GM12878 (cell line): ENCODE measurements at regions not wholly inside any gene's neighbourhood (a gene's known extent, or its start where the extent isn't known, plus 50 kb on each side); places are given as distances from the start of the nearest gene placed in this dataset.

Experiments used
- ATAC-seq: fragments of 200-7000 bp; cut with Tn5 transposase; 3 replicates; pipeline ENCODE4 v1.9.1; 2020; ENCODE audit warnings: mild to moderate bottlenecking, moderate library complexity
- BruUV-seq: library from RNA; stranded (reverse); fragments of 400-500 nt; replicated peaks from 2 replicates; lab custom pipeline; 2021; lab: Mats Ljungman, UMichigan
- CTCF ChIA-PET: fragments of 300-600 bp; sonication (Branson Sonifier 250); formaldehyde crosslinking; extraction: SDS; loops from one replicate; lab custom pipeline; 2021; ENCODE audit warnings: inconsistent platforms; lab: Yijun Ruan, JAX
- POLR2A ChIA-PET: fragments of 350-600 bp; formaldehyde crosslinking; extraction: SDS; loops from one replicate; lab custom pipeline; 2021; ENCODE audit warnings: inconsistent platforms; lab: Charles Lee
- RAD21 ChIA-PET: fragments of 300-600 bp; sonication (Branson Sonifier 250); formaldehyde crosslinking; loops from one replicate; lab custom pipeline; 2023; ENCODE audit warnings: antibody characterized with exemption; ENCODE audit not compliant: unreplicated experiment; lab: Charles Lee
- SMC1A ChIA-PET: fragments of 300-600 bp; sonication (Branson Sonifier 250); formaldehyde crosslinking; loops from one replicate; lab custom pipeline; 2023; ENCODE audit not compliant: unreplicated experiment, uncharacterized antibody; lab: Charles Lee
- DNase-seq: peaks from one replicate; pipeline ENCODE4 v3.0.0-alpha.2; 2011; ENCODE audit warnings: low read depth, low spot score
- FAIRE-seq: peaks from 3 replicates; lab custom pipeline; 2011; peaks lifted over from hg19 to GRCh38; lab: Jason Lieb, UNC
- H2AFZ ChIP-seq: 2 replicates; pipeline ENCODE4 v1.6.0; 2011; ENCODE audit warnings: low read depth, low read length, control low read depth; ENCODE audit not compliant: control insufficient read depth
- H3K27ac ChIP-seq: 2 replicates; pipeline ENCODE4 v1.5.1; 2011; ENCODE audit warnings: control low read depth; ENCODE audit not compliant: control insufficient read depth, insufficient read depth
- H3K27me3 ChIP-seq, 2 experiments: replicated peaks in 1 of 2; 2 replicates each; pipeline versions ENCODE4 v1.6.0 to v1.6.1; 2011; ENCODE audit warnings: low read length in 1 of 2; ENCODE audit not compliant: control insufficient read depth in 2 of 2, insufficient read depth in 2 of 2
- H3K36me3 ChIP-seq, 2 experiments: 2 replicates each; pipeline ENCODE4 v1.5.1; 2011; ENCODE audit warnings: low read length in 1 of 2; ENCODE audit not compliant: control insufficient read depth in 2 of 2, insufficient read depth in 2 of 2
- H3K4me1 ChIP-seq: 2 replicates; pipeline ENCODE4 v1.6.1; 2011; ENCODE audit warnings: mild to moderate bottlenecking, low read length, moderate library complexity, mixed read lengths; ENCODE audit not compliant: control insufficient read depth, insufficient read depth
- H3K4me2 ChIP-seq: 2 replicates; pipeline ENCODE4 v1.6.0; 2011; ENCODE audit warnings: control low read depth; ENCODE audit not compliant: control insufficient read depth, insufficient read depth
- H3K4me3 ChIP-seq: fragments of 200-600 bp; sonication (generic); 2 replicates; pipeline ENCODE4 v1.5.1; 2016
- H3K79me2 ChIP-seq: 2 replicates; pipeline ENCODE4 v1.6.0; 2011; ENCODE audit warnings: low read length; ENCODE audit not compliant: control insufficient read depth, insufficient read depth
- H3K9ac ChIP-seq: 2 replicates; pipeline ENCODE4 v1.8.0; 2011; ENCODE audit warnings: low read length, control low read depth, mixed read lengths; ENCODE audit not compliant: control insufficient read depth, insufficient read depth
- H3K9me3 ChIP-seq: replicated peaks from 3 replicates; pipeline ENCODE4 v1.5.1; 2011; ENCODE audit warnings: mild to moderate bottlenecking, low read length; ENCODE audit not compliant: control insufficient read depth, insufficient read depth
- H4K20me1 ChIP-seq: 2 replicates; pipeline ENCODE4 v1.6.0; 2011; ENCODE audit not compliant: control insufficient read depth, insufficient read depth
- KAT2A ChIP-seq: conservative IDR thresholded peaks from 2 replicates; pipeline ENCODE4 v1.6.1; 2011; ENCODE audit warnings: low read depth, low read length; ENCODE audit not compliant: control insufficient read depth
- PAX5 ChIP-seq: IDR thresholded peaks from 2 replicates; pipeline ENCODE4 v1.6.1; 2011; ENCODE audit warnings: low read depth, low read length, borderline replicate concordance
- SREBF1 ChIP-seq: IDR thresholded peaks from 2 replicates; pipeline ENCODE4 v1.6.1; 2012; ENCODE audit warnings: mild to moderate bottlenecking, low read length
- TBL1XR1 ChIP-seq: IDR thresholded peaks from 2 replicates; pipeline ENCODE4 v1.6.1; 2012; ENCODE audit warnings: low read depth, low read length, improper control_type of control experiment
- TCF12 ChIP-seq: IDR thresholded peaks from 2 replicates; pipeline ENCODE4 v1.6.1; 2011; ENCODE audit warnings: low read depth, mild to moderate bottlenecking, low read length
- YY1 ChIP-seq: IDR thresholded peaks from 2 replicates; pipeline ENCODE4 v1.6.1; 2011; ENCODE audit warnings: low read depth, mild to moderate bottlenecking, low read length
- ZBED1 ChIP-seq: IDR thresholded peaks from 2 replicates; pipeline ENCODE4 v1.6.1; 2016; ENCODE audit warnings: borderline replicate concordance
- ZNF207 ChIP-seq: fragments of 450-650 bp; IDR thresholded peaks from 2 replicates; pipeline ENCODE4 v1.6.1; 2014; ENCODE audit warnings: antibody characterized with exemption, mild to moderate bottlenecking, borderline replicate concordance
- WGBS: methylation state at CpG from one replicate; pipeline ENCODE4 v1.1.6; 2016; ENCODE audit warnings: low lambda C conversion rate; ENCODE audit not compliant: insufficient replicate concordance, insufficient coverage; ENCODE audit errors: missing lambda C conversion rate; 5-methylcytosine and 5-hydroxymethylcytosine counted together
- in situ Hi-C: fragments of 300-500 bp; cut with MboI; formaldehyde crosslinking; loops from 9 replicates; pipeline ENCODE4 v1.14.3; 2018; ENCODE audit warnings: mixed read lengths
- intact Hi-C: fragments of 100-400 bp; cut with micrococcal nuclease; formaldehyde crosslinking; loops from one replicate; pipeline ENCODE4 v1.14.2; 2022; ENCODE audit not compliant: unreplicated experiment
- TF ChIP-seq, protein P1 (sequence below): fragments of 450-650 bp; IDR thresholded peaks from 2 replicates; pipeline ENCODE4 v1.6.1; 2018; ENCODE audit warnings: mild to moderate bottlenecking, low read depth, moderate library complexity; ENCODE audit not compliant: partially characterized antibody

DNA sequence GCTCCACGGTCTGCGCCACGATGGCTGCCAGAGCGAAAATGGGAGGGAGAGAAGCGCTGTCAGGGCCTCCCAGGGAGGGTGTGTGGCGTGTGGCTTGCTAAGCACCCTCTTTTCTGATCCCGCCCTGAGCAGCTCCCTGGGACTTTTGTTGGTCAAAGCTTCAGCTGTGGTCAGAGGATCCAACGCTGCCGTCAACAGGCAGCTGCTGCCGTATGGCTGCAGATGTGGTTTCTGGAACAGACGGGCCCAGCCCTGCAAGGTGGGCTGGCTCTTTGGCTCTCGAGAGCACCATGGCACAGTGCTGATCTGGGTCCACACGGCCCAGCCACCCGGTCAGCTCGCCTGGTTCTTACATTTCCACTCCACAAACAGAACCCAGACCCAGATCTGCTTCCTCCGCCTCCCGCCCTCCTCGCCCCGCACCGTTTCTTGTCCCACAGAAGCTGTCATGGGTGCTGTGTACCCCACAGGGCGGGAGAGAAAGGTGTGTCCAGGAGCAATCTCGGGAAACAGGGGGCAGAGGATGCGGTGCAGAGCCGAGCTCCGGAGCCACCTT, 86.0 kb upstream of the BHLHE23 start:
- SMC1A ChIA-PET: no interaction called here
- ATAC-seq: no peak
- Histone ChIP-seq H4K20me1 (no peaks in the 10 kb centered on the region), H3K4me1 (no peaks in the 10 kb centered on the region), H2AFZ (no peak overlapping the region), H3K9me3 (no peaks in the 10 kb centered on the region), H3K9ac (no peak overlapping the region), H3K4me3 (no peak overlapping the region), H3K36me3 (no peaks in the 10 kb centered on the region), H3K27ac (no peak overlapping the region), H3K79me2 (no peaks in the 10 kb centered on the region), H3K27me3 (no peaks in the 10 kb centered on the region; a peak in 1 of 4 replicates), H3K4me2 (no peak overlapping the region)
- in situ Hi-C loops (no loop called here), intact Hi-C loops (no loop called here)
- no peak for FAIRE-seq
- BruUV-seq: no TSS peak
- DNase-seq: no peak
- CTCF ChIA-PET: no interaction called here
- 51% methylated on average over 25 of the region's 25 CpGs for WGBS
- no peak for TF ChIP-seq SREBF1
- TF ChIP-seq YY1: no peak
- TF ChIP-seq TBL1XR1: no peak
- TF ChIP-seq, protein P1, sequence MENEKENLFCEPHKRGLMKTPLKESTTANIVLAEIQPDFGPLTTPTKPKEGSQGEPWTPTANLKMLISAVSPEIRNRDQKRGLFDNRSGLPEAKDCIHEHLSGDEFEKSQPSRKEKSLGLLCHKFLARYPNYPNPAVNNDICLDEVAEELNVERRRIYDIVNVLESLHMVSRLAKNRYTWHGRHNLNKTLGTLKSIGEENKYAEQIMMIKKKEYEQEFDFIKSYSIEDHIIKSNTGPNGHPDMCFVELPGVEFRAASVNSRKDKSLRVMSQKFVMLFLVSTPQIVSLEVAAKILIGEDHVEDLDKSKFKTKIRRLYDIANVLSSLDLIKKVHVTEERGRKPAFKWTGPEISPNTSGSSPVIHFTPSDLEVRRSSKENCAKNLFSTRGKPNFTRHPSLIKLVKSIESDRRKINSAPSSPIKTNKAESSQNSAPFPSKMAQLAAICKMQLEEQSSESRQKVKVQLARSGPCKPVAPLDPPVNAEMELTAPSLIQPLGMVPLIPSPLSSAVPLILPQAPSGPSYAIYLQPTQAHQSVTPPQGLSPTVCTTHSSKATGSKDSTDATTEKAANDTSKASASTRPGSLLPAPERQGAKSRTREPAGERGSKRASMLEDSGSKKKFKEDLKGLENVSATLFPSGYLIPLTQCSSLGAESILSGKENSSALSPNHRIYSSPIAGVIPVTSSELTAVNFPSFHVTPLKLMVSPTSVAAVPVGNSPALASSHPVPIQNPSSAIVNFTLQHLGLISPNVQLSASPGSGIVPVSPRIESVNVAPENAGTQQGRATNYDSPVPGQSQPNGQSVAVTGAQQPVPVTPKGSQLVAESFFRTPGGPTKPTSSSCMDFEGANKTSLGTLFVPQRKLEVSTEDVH: no peak
- no peak for TF ChIP-seq KAT2A
- TF ChIP-seq PAX5: no peak
- no peak for TF ChIP-seq ZNF207
- TF ChIP-seq ZBED1: no peak
- no peak for TF ChIP-seq TCF12
- POLR2A ChIA-PET: no interaction called here
- RAD21 ChIA-PET: no interaction called here
